HG02973 (cell line): ENCODE measurements at regions not wholly inside any gene's neighbourhood (a gene's known extent, or its start where the extent isn't known, plus 50 kb on each side); places are given as distances from the start of the nearest gene placed in this dataset.
"Not testable (repeated sequence)": the region's sequence is repeated elsewhere in the genome, so short reads cannot be mapped to it uniquely, and the experiment has no call there.

ENCODE experiments used
- ATAC-seq: cut with Tn5 transposase; IDR thresholded peaks from one replicate; pipeline ENCODE4 v1.9.1; 2021; ENCODE audit warnings: moderate library complexity; ENCODE audit not compliant: unreplicated experiment

GRCh38 chr14:25440382-25440781 lies 390.4 kb upstream of the STXBP6 start:
- ATAC-seq, result not testable (repeated sequence)

GRCh38 chr14:25436906-25437305 lies 387.0 kb upstream of the STXBP6 start:
- no peak for ATAC-seq

- ATAC-seq, result no peak
Observed at GRCh38 chr14:25436288-25436875, 386.4 kb upstream of the STXBP6 start.

GRCh38 chr14:25431211-25432076 lies 381.5 kb upstream of the STXBP6 start:
- no peak for ATAC-seq

GRCh38 chr14:25430808-25431207 lies 380.9 kb upstream of the STXBP6 start:
- no peak for ATAC-seq

GRCh38 chr14:25412998-25413397 lies 363.1 kb upstream of the STXBP6 start:
- ATAC-seq, result no peak

- ATAC-seq, result no peak
Observed at GRCh38 chr14:25411781-25412757, 362.1 kb upstream of the STXBP6 start.

GRCh38 chr14:25406818-25407217 lies 356.9 kb upstream of the STXBP6 start:
- ATAC-seq, result no peak

GRCh38 chr14:25400607-25401206 lies 350.8 kb upstream of the STXBP6 start:
- no peak for ATAC-seq

GRCh38 chr14:25396128-25396527 lies 346.2 kb upstream of the STXBP6 start:
- ATAC-seq, result no peak

- no peak for ATAC-seq
Observed at GRCh38 chr14:25394791-25395391, 344.9 kb upstream of the STXBP6 start.

GRCh38 chr14:25394356-25394755 lies 344.4 kb upstream of the STXBP6 start:
- no peak for ATAC-seq

- ATAC-seq, result no peak
Observed at GRCh38 chr14:25389948-25390347, 340.0 kb upstream of the STXBP6 start.

GRCh38 chr14:25381498-25381897 lies 331.6 kb upstream of the STXBP6 start:
- ATAC-seq, result no peak

GRCh38 chr14:25375639-25376038 lies 325.7 kb upstream of the STXBP6 start:
- ATAC-seq, result no peak

- ATAC-seq, result no peak
Observed at GRCh38 chr14:25371068-25371467, 321.1 kb upstream of the STXBP6 start.

GRCh38 chr14:25370057-25370456 lies 320.1 kb upstream of the STXBP6 start:
- ATAC-seq, result not testable (repeated sequence)

GRCh38 chr14:25358330-25358729 lies 308.4 kb upstream of the STXBP6 start:
- ATAC-seq, result no peak

GRCh38 chr14:25351269-25351668 lies 301.3 kb upstream of the STXBP6 start:
- no peak for ATAC-seq

- ATAC-seq, result no peak
Observed at GRCh38 chr14:25350802-25351201, 300.9 kb upstream of the STXBP6 start.
